ENCODE measurements at regions not wholly inside any gene's neighbourhood (a gene's known extent, or its start where the extent isn't known, plus 50 kb on each side); places are given as distances from the start of the nearest gene placed in this dataset.

GRCh38 chr14:61602003-61602732, 93.1 kb upstream of the HIF1A start:
- no peak for TF ChIP-seq CTCF (IDR thresholded peaks at IDR 0.05)
- Histone ChIP-seq H3K27me3 (no peaks in the 10 kb centered on the region), H3K9me3 (no peaks in the 10 kb centered on the region), H3K36me3 (no peaks in the 10 kb centered on the region), H3K4me3 (no peak overlapping the region), H3K27ac (peak overlapping the region in 1 of 2 donors; percentile 79), H3K4me1 (peaks cover 0 to 47% of the 10 kb centered on the region in 2 donors)
- intact Hi-C loops (cut with DNase I): no loop called here
- ATAC-seq (peak; percentile 65), DNase-seq (no peak)

GRCh38 chr14:61602733-61603077, 92.6 kb upstream of the HIF1A start:
- Histone ChIP-seq H3K9me3 (no peaks in the 10 kb centered on the region), H3K27me3 (no peaks in the 10 kb centered on the region), H3K4me3 (no peak overlapping the region), H3K27ac (peak overlapping the region in 1 of 2 donors; percentile 79), H3K4me1 (peaks cover 3 to 47% of the 10 kb centered on the region in 2 donors), H3K36me3 (no peaks in the 10 kb centered on the region)
- TF ChIP-seq CTCF (IDR thresholded peaks at IDR 0.05): no peak
- no peak for ATAC-seq
- intact Hi-C loops (cut with DNase I): no loop called here
- DNase-seq: no peak

- no peaks in the 10 kb centered on the region for H3K36me3 ChIP-seq
- peak overlapping the region in 1 of 2 donors; percentile 79 for H3K27ac ChIP-seq
- no peaks in the 10 kb centered on the region for H3K27me3 ChIP-seq
- no peak for TF ChIP-seq CTCF (IDR thresholded peaks at IDR 0.05)
- no peak overlapping the region for H3K4me3 ChIP-seq
- peaks cover 9 to 49% of the 10 kb centered on the region in 2 donors for H3K4me1 ChIP-seq
- intact Hi-C loops (cut with DNase I): no loop called here
- DNase-seq (no peak), ATAC-seq (no peak)
- H3K9me3 ChIP-seq: no peaks in the 10 kb centered on the region
These were observed 91.6 kb upstream of the HIF1A start for GRCh38 chr14:61603736-61604135.

DNA sequence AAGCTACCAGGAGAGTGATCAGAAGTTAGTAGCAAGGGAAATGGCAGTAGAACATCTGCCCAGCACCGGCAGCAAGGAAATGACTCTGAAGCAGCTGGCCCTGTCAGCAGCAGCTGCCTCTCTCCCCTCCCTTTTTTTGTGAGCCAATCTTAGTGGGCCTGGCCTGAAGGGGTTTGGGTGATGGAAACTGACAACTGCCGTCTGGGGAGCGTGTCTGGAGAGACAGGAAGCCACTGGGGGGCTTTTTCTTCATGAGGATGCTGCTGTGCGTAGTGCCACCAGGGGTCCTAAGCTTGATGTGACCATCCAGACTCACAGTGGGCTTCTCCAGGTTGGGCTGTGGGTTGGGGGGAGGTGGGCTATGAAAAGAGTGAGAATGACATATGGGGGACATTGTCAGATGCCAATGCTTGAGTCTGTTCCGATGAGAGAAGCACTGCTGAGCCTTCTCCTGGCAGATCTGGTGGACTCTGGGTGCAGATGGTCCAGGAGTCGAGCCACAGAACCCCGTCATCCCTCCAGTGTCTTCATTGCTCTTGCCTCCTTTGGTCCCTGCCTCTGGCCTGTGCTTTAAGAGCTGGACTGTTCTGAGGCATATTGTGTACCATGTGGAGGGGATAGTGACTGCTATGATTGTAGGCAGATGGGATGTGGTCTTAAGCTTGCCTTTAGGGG, 87.6 kb upstream of the HIF1A start:
- ATAC-seq (no peak), DNase-seq (peak in 1 of 4 donors; percentile 40)
- Histone ChIP-seq H3K4me3 (no peak overlapping the region), H3K36me3 (no peaks in the 10 kb centered on the region), H3K9me3 (no peaks in the 10 kb centered on the region), H3K27me3 (no peaks in the 10 kb centered on the region), H3K27ac (no peak overlapping the region), H3K4me1 (peaks cover 12 to 33% of the 10 kb centered on the region in 2 donors)
- no peak for TF ChIP-seq CTCF (IDR thresholded peaks at IDR 0.05)
- intact Hi-C loops (cut with DNase I): no loop called here

Measured in left lung (tissue), 4 donors.